Colon (tissue), 2 donors: ENCODE measurements at regions not wholly inside any gene's neighbourhood (a gene's known extent, or its start where the extent isn't known, plus 50 kb on each side); places are given as distances from the start of the nearest gene placed in this dataset.

Experiments used
- FAIRE-seq: peaks from 2 replicates; lab custom pipeline; 2012; peaks lifted over from hg19 to GRCh38; lab: Jason Lieb, UNC
- donor health status: control.
- donor health status: control.

DNA sequence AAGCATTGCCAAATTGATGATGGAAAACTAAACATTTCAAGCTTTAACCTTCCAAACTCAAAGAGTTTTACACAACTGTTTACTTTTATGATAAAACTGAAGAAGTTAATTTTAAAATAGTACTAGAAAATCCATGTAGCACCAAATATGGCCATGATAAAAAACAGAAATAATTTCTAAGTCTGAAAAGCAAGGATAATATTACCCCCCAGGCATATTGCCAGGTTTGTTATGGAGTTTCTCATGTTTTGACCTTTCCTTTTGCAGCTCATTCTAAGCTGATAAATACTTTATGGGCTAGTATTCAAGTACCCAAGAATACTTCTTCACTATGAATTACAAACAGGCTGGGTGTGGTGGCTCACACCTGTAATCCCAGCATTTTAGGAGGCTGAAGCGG, 209.9 kb upstream of the ZFP64 start:
- FAIRE-seq, result no peak

DNA sequence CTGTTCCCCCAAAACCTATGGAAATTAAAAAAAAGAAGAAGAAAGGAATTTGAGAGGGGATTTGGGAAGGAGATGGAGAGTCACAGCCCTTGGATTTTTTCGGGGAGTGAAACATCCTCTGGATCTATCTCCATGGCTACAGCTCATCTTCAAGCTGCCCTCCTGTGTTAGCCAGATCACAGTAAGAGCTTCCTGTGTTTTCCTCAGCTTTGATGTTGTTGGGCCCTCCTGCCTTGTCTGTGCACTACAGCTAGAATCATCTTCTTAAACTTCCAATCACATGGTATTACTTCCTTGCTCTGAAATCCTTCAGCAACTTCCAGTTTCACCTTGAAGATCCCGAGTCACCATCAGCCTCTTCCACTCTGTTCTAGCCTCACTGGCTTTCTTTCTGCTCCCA, 207.8 kb upstream of the ZFP64 start:
- no peak for FAIRE-seq

DNA sequence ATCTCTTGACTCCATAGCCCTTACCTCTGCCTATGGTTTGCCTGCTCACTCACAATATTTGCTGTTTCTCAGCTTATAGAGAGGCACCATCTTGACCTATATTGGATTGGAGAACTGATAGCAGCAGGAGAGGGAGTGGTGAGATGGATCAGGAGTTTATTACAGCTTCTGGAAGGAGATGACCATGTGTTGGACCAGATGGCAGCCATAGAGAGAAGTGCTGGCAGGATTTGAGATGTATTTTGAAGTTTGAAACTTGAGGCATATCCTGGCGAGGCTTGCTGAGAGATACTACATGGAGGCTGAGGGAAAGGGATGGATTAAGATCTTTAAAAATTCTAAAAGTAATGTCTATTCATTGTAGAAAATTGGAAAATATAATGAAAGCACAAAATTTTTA, 198.0 kb upstream of the ZFP64 start:
- no peak for FAIRE-seq

DNA sequence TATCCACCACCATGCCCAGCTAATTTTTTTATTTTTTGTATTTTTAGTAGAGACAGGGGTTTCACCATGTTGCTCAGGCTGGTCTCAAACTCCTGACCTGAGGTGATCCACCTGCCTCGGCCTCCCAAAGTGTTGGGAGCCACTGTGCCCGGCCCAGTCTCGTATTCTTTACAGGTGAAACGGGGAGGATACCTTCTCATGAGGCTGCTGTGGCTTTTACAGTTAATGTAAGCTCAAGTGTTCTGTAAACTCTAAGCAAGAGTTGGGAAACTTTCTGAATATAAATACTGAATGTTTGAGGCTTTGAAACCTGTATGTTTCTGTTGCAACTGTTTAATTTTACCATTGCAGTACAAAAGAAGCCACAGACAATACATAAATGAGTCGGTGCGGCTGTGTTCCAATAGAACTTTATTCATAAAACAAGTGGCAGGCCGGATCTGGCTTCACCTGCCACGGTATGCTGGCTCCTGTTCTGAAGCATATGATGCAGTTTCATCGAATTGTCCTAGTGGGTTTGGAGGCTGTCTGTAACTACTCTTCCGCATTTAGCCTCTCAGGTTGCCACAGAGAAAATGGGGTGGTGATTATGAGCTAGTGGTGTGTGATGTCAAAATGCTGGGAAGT, 192.5 kb upstream of the ZFP64 start:
- FAIRE-seq, result no peak

DNA sequence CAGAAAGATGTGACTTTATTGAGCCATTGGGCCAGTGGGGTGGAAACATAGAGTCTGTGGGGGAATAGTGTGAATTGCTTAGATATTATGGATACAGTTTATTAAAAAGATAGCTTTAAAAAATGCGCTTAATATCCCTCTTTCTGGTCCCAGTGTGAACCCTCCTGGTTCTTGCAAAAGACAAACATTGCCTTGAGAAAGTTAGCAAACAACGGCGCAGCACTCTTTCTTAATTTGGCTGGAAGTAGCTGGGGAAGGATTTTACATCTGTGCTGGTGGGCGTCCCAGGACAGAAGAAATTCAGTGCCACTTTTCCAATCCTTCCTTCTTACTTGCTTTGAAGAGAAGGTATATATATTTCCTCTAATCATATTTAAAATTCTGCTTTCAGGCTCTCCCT, 191.4 kb upstream of the ZFP64 start:
- no peak for FAIRE-seq

DNA sequence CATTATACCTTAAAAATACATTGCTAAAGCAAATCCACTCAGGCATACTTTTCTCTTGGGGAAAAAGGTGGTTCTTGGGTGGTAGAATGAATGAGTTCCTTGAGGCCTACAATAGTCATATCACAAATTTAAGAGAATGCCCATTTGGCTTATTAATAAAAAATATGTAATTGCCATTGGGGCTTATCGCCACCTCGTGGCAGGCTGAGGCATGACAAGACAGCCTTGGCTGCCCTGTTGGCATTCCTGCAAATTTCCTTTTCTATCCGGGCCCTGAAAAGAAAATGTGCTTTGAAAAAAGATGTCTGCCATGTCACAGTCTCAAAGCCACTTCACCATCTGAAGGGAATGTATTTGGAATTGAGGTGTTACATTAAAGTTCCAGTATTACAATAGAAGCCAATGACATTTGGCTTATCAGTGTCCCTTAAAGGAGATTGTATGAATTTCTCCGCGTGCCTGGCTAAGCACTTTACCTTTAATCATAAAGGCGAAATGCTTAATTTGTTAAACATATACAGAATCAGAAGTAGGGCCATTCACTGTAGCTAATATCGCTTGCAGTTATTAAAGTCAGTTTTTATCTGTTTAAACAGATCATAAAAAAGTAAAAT, 188.3 kb upstream of the ZFP64 start:
- no peak for FAIRE-seq

DNA sequence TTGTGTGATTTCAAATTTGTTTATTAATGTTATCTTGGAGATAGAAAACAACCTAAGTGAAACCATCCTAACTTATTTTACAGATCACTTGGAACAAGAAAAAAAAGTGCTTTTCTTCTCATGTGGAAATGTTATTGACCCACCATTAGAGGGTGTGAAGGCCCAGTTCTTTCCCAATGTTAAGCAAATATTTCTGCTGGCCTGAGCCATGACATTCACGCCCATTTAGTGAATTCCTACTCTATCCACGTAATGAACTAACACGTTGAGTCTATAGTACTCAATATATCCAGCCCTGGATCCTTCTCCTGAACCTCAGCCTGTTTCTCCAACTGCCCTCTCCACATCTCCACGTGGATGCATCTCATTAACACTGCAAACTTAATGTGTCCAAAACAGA, 180.6 kb upstream of the ZFP64 start:
- FAIRE-seq, result no peak

DNA sequence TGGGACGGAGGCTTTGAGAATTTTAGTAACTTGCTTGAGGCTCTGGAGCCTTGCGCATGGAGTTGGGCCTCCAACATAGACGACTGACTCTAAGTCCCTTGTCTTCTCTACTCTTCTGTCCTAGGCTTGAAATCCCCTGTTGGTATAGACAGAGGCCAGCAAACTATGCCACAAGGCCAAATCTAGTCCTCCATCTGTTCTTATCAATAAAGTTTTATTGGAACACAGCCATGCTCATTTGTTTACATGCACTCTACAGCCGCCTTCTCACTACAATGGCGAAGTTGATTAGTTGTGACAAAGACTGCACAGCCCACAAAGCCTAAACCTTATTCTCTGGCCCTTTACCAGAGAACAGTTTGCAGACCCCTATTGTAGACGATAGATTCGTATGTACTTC, 174.1 kb upstream of the ZFP64 start:
- no peak for FAIRE-seq

DNA sequence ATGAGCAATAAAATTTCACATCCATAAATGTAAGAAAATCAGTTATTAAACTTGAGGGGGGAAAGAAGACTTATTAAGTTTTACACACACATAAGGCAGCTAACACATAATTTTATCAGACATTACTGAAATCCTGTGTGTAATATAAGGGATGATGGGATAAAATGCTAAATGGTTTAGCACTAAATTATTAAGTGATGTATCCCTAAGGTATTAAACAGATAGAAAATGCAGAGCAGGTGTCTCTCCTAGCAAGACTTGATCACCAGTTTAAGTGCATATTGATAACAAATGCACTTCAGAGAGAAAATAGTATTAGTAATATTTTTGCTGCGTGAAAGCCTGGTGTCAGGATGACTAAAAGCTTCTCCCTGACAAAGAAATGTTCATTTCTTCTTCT, 172.8 kb upstream of the ZFP64 start:
- no peak for FAIRE-seq

DNA sequence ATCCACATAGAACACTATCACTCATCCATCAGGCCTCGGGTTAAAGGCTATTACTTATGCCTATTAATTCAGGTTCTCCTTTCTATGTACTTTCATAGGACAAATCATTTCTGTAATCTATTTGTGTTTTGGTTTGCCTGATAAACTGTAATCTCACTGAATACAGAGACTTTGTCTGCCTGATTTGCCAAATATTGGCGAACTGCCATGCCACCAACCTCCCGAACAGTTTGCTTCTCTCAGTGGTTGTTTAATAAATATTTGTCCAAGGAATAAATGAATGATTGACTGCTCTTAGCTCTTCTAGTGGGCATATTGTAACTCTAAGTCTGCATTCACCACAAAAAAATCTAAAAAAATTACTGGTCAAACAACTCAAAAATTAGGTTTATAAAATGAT, 170.1 kb upstream of the ZFP64 start:
- no peak for FAIRE-seq

DNA sequence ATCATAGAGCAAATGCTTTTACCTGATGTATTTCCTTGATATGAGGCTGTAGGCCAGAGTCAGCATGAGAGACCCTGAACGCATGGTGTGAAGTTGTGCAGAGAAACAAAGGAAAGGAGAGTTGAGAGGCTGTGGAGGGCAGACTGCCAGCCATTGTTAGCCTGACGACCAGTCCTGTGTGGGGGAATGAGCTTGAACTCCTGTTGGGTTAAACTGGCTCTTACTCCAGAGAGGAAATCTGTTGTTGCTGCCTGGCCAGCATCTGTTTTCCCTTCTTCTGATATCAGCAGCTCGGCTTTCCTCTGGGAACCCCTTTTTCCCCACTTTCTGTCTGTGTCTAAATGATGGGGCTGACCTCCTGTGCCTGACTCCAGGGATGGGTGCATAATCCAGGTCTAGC, 158.2 kb upstream of the ZFP64 start:
- no peak for FAIRE-seq

DNA sequence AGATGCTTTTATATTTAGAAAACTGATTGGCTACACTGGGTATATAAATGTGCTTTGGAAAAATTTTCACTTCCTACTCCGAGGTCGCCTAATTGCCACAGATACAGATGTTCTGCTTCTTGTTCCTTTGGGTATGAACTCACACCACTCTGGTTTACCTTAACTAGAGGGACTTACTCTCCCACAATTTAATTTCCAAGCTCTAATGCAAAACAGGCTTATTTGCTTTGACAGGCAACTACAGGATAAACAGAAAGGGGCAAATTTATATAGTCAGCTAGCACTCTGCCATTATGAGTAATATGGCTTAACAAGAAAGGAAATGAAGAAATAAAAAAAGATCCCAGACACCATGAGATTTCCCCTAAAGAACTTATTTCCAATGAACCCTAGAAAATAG, 156.9 kb upstream of the ZFP64 start:
- FAIRE-seq, result no peak

DNA sequence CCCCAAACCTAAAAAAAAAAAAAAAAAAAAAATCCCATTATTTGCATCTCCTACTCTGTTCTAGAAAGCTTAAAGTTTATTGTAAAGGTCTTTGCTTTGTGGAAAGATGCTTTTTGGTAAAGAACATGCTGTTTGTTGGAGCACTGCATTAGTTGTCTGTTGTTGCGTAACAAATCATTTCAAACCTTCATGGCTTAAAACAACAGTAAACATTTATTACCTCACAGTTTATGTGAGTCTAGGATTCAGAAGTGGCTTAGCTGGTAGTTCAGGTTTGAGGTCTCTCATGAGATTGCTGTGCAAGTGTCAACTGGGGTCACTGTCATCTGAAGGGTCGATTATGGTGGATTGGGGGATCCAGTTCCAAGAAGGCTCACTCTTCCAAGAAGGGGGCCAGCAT, 155.2 kb upstream of the ZFP64 start:
- no peak for FAIRE-seq

DNA sequence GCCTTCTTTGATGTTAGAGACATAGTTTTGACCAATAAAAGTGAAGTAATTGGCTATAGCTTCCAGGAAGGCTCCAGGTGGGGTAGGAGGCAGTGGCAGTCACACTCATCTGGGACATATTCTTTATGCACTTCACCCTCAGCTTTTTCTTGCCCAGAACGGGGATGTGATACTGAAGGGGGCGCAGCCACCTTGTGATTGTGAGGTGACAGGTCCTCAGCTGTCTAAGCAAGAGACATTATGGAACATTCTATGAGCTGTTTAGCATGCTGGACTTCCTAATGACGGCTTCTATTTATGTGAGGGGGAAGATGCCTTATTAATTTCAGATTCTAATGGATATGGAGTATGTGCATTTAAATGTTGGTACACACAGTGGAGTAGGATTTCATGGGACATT, 151.3 kb upstream of the ZFP64 start:
- FAIRE-seq, result no peak

DNA sequence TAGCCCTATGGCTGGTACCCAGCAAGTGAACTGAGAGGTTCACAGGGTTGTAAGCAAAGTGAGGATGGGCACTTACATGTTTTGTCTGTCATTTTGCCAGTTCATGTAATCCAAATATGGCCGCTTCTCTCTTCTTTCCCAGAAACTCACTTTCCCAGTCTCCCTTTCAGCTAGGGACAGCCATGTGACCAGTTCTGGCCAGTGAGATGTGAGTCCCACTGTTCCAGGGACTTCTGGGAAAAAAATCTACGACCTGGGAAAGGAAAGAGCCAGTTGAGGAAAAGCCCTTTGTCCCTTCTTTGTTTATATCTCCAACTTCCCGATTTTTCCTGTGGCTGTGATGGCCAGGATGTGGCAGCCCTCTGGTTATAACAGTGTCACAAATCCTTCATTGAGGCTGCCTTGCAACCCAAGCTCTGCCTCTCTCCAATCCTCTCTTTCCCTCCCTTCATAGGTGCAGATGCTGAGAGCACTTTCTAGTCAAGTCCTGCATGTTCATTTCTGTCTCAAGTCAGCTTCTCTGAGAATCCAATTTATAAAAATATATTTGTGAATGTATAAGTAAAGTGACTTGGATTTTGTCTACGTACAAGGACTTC, 148.6 kb upstream of the ZFP64 start:
- no peak for FAIRE-seq

DNA sequence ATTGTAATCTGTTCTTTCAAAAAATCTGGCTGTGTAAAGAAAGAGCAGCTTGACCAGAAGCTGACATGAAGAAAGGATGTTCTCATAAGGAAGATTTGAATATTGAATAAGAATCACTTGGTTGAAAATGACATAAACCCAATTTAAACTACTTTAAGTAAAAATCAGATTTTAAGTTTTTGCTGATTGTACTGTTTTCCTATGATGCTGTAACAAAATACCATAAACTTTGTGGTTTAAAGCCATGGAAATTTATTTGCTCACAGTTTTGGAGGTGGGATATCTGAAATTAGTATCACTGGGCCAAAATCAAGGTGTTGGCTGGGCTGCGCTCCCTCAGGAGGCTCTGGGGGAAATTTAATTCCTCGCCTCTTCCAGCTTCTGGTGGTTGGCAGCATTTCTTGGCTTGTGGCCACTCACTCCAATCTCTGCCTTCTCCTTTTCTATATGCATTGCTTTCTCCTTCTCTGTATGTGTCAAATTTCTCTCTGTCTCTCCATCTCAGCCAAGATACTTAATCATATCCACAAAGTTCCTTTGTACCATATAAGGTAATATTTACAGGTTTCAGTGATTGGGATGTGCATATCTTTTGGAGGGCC, 141.2 kb upstream of the ZFP64 start:
- no peak for FAIRE-seq

DNA sequence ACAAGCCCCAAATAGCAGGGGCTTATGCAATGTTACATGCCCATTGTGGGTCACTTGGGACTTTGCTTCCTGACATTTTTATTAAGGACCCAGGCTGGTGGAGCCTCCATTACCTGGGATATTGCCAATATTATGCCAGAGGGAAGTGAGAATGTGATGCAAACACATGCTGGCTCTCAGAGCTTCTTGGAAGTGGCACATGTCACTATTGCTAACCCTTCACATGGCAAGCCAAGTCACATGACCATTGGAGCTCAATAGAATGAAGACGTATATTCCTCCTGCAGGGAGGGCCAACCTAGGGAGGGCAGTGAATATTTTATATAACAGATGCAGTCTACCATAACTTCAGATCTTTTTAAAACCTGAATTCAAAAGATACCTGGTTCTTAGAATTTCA, 140.7 kb upstream of the ZFP64 start:
- FAIRE-seq, result no peak

DNA sequence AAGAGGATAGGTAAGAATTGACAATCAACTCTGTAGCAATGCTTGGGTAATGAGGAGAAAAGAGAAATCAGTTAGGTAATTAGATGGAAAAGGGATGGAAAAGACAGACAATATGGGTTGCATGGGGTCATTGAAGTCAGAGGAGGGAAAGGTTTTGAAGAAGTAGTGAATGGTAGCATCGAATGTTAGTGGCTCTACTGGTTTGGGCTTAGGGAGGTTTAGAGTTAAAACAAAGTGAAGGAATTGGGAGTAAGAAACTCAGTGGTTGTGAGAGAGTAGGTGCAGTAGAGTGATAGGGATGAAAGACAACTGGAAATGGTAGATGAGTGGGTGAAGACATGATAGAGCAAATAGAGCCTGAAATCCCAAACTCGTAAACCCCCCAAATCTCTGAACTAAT, 140.1 kb upstream of the ZFP64 start:
- no peak for FAIRE-seq

DNA sequence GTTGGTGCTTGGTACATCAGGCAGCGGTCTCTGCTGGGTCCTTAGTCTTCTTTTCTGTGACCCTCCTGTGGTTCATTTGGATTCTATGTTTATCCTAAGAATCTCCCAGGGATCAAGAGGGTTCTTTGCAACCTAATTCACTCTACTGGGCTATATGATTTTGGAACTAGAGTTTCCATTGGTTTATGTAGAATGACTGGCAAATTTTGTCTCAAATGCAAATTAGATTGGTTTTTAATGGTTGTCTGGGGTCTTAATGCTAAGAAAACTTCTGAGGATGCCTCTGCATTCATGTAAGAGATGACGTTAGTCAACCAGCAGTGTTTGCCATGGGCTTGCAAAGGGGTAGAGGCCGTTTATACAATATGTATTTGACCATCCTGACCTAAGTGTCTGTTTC, 129.8 kb upstream of the ZFP64 start:
- FAIRE-seq, result no peak

DNA sequence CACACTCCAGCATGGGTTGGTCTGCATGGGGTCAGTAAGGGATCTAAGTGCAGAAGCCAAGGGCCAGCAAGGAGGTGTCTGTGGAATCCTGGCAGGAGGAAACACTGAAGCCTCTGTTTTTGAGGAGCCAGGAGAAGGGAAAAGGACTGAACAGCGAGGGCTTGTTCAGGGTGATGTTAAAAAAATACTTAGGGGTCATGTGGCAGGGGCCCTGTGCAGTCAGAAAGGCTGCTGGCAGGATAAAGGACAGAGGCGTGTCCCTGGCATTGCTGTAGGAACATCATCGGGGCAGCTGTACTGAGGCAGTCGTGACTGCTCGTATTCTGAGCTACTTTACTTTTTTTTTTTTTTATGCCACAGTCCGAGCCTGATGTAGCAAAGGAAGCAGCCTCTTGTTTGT, 127.1 kb upstream of the ZFP64 start:
- no peak for FAIRE-seq

DNA sequence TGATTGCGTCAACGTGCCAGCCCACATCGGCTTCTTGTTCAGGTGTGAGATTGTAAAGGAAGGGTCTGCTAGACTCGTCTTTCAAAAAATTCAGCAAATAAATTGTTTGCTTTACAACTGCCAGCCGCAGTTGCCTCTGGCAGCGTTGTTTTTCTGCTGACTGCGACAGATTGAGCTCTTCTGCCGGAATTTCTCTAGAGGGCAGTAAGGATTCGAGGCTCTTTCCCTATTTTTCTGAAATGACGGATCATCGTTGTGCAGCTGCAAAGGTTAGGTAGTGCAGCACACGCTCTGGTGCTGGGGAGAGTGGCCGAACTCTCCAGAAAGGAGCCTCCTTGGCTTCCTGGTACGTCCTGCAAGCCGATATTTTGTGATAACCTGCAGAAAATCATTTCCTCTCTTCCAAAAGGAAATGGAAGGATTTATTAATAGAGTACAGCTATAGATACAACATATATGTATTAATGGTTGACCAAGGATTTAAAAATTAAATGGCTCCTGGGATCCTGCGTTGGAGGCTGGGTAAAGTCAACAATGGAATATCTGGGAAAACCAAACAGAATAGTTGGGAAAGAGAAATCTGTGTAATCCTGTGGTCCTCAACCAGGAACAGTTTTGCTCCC, 121.9 kb upstream of the ZFP64 start:
- no peak for FAIRE-seq

DNA sequence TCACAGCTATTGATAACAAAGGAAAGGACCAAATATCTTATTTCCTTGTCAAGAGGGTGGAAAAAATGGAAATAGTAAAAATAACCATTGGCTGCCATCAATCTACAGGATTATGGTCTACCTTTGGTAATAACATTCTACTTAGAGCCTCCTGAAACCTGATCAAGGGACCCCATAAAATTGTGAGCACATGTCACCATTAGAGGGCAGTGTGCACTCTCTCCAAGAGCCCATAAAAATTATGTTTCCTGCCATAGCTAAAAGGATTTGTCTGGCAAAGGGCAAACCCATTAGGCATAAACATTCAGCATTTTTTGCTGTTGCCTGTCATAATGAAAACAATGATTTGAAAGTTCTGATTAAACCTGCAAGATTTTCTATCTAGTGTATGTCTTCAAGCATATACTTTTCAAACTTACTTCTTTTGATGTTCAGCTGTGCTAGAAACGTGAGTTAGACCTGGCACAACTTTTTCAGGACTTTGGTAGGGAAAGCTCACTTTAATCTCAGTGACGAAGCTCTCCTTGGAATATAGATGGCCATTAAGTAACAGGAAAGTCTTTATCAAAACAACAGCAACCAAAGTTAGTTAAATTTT, 120.7 kb upstream of the ZFP64 start:
- no peak for FAIRE-seq

DNA sequence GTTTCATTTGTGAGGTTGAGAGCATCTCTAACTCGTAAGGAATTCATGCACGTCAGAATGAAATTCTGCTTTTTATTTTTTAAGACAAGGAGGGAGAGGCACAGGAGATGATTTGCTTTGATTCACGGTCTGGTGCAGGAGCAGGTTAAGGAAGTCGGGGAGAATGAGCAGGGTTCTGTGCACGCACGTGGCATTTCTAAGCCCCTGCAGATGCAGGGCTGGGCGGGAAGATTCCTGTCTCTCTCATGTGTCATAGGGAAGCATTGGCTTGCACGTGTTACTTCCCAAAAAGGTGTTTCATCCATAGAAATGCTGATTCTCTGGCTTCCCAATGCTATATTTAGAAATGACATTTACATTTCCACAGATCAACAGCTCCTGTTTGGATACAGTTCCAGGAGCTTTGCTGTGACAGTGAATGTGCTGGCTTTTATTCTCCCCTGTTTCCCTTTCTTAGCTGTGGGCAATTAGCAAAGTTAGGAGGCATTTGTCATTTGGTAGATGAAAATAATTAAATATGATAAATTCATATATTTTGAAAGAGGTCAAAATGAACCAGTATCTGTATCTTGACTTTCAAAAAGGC, 119.7 kb upstream of the ZFP64 start:
- no peak for FAIRE-seq
